ENCODE measurements at regions not wholly inside any gene's neighbourhood (a gene's known extent, or its start where the extent isn't known, plus 50 kb on each side); places are given as distances from the start of the nearest gene placed in this dataset.

GRCh38 chr12:63206909-63207308, 55.9 kb upstream of the AVPR1A start:
- no TSS peak for BruUV-seq (replicated peaks)
- no peak overlapping the region for H3K4me3 ChIP-seq (ENCODE audit: low read depth in 2 of 2, low read length in 2 of 2)
- intact Hi-C loops (cut with micrococcal nuclease; ENCODE audit: unreplicated experiment) (no loop called here), in situ Hi-C loops (cut with HindIII; ENCODE audit: low pct_unique_long_range_greater_than_20kb, low sequenced_read_pairs) (no loop called here)
- no peak overlapping the region for H3K27ac ChIP-seq (ENCODE audit: low read length)
- DNase-seq (ENCODE audit: low read depth, low spot score): no peak
- TF ChIP-seq CTCF (IDR thresholded peaks at IDR 0.05): no peak
- H3K4me1 ChIP-seq (ENCODE audit: control insufficient read depth, insufficient read depth, low read length): no peaks in the 10 kb centered on the region
- H3K27me3 ChIP-seq (ENCODE audit: control insufficient read depth, insufficient read depth, low read length): no peaks in the 10 kb centered on the region
- H3K36me3 ChIP-seq (ENCODE audit: control insufficient read depth, insufficient read depth, low read length): no peaks in the 10 kb centered on the region
- no peaks in the 10 kb centered on the region for H3K9me3 ChIP-seq (ENCODE audit: control insufficient read depth, insufficient read depth, low read depth, low read length)
- ATAC-seq: no peak
- ChIA-PET CTCF (no interaction called here), POLR2A (no interaction called here)

GRCh38 chr12:63206494-63206893, 55.5 kb upstream of the AVPR1A start:
- in situ Hi-C loops (cut with HindIII; ENCODE audit: low pct_unique_long_range_greater_than_20kb, low sequenced_read_pairs) (no loop called here), intact Hi-C loops (cut with micrococcal nuclease; ENCODE audit: unreplicated experiment) (no loop called here)
- POLR2A ChIA-PET: interaction anchor here (0.5 kb wide), 1 partner anchor 603 kb away, joined by 4 read pairs; no protein-coding TSS in a partner anchor

More at GRCh38 chr12:63206494-63206893, 55.5 kb upstream of the AVPR1A start:
- CTCF ChIA-PET: no interaction called here
- Histone ChIP-seq H3K4me1 (ENCODE audit: control insufficient read depth, insufficient read depth, low read length) (no peaks in the 10 kb centered on the region), H3K36me3 (ENCODE audit: control insufficient read depth, insufficient read depth, low read length) (no peaks in the 10 kb centered on the region), H3K9me3 (ENCODE audit: control insufficient read depth, insufficient read depth, low read depth, low read length) (no peaks in the 10 kb centered on the region), H3K4me3 (ENCODE audit: low read depth in 2 of 2, low read length in 2 of 2) (no peak overlapping the region), H3K27ac (ENCODE audit: low read length) (no peak overlapping the region), H3K27me3 (ENCODE audit: control insufficient read depth, insufficient read depth, low read length) (no peaks in the 10 kb centered on the region)
- ATAC-seq: no peak
- no TSS peak for BruUV-seq (replicated peaks)
- no peak for DNase-seq (ENCODE audit: low read depth, low spot score)
- TF ChIP-seq POLR2AphosphoS5 (IDR thresholded peaks at IDR 0.05; ENCODE audit: low read depth, low read length): no peak
- no peak for TF ChIP-seq TCF7L2 (IDR thresholded peaks at IDR 0.05; ENCODE audit: low read depth, low read length)
- TF ChIP-seq REST (IDR thresholded peaks at IDR 0.05; ENCODE audit: insufficient read depth in 1 of 2, low read depth in 2 of 2, low read length in 1 of 2): no peak
- TF ChIP-seq SIN3A (IDR thresholded peaks at IDR 0.05; ENCODE audit: borderline replicate concordance, insufficient read depth, low read depth, low read length): no peak
